Activated CD4-positive, alpha-beta T cell treated with anti-CD3 and anti-CD28 coated beads, Interleukin-2, amount 50 U/mL, for 48 hours (primary cell): ENCODE measurements at regions not wholly inside any gene's neighbourhood (a gene's known extent, or its start where the extent isn't known, plus 50 kb on each side); places are given as distances from the start of the nearest gene placed in this dataset.

ENCODE experiments used
- DNase-seq, 2 experiments: peaks; one replicate each; pipeline ENCODE4 v3.0.0-alpha.2; 2020

- no peak for DNase-seq
Measured at GRCh38 chr17:77462553-77463497, 322.1 kb downstream of the SEC14L1 start.

- DNase-seq, result no peak
Measured at GRCh38 chr17:77464988-77465357, 324.2 kb downstream of the SEC14L1 start.

- DNase-seq, result peak; percentile 75 to 83
Measured at GRCh38 chr17:77465358-77466041, 324.7 kb downstream of the SEC14L1 start.

GRCh38 chr17:77466140-77466539, 325.4 kb downstream of the SEC14L1 start:
- DNase-seq, result no peak

GRCh38 chr17:77466596-77467223, 325.9 kb downstream of the SEC14L1 start:
- no peak for DNase-seq

- DNase-seq, result no peak
Measured at GRCh38 chr17:77467521-77467920, 326.8 kb downstream of the SEC14L1 start.

- DNase-seq, result no peak
Measured at GRCh38 chr17:77468897-77469296, 328.1 kb downstream of the SEC14L1 start.

- DNase-seq, result no peak
Measured at GRCh38 chr17:77470330-77470786, 329.6 kb downstream of the SEC14L1 start.

GRCh38 chr17:77470800-77471733, 330.3 kb downstream of the SEC14L1 start:
- no peak for DNase-seq

GRCh38 chr17:77471984-77472461, 331.3 kb downstream of the SEC14L1 start:
- DNase-seq, result peak; percentile 25 to 26

GRCh38 chr17:77472468-77473310, 331.9 kb downstream of the SEC14L1 start:
- DNase-seq, result peak; percentile 43 to 59

- DNase-seq, result peak; percentile 49 to 63
Measured at GRCh38 chr17:77473615-77474226, 333.0 kb downstream of the SEC14L1 start.

- no peak for DNase-seq
Measured at GRCh38 chr17:77474292-77474988, 333.7 kb downstream of the SEC14L1 start.

GRCh38 chr17:77475016-77475976, 334.5 kb downstream of the SEC14L1 start:
- DNase-seq, result peak; percentile 79 to 85

GRCh38 chr17:77476006-77476405, 335.2 kb downstream of the SEC14L1 start:
- no peak for DNase-seq

- DNase-seq, result no peak
Measured at GRCh38 chr17:77476498-77476897, 335.7 kb downstream of the SEC14L1 start.

- DNase-seq, result peak; percentile 22 to 41
Measured at GRCh38 chr17:77476931-77477805, 336.4 kb downstream of the SEC14L1 start.

- DNase-seq, result no peak
Measured at GRCh38 chr17:77478281-77478680, 337.5 kb downstream of the SEC14L1 start.
